Neuronal stem cell (in vitro differentiated cells): ENCODE measurements at regions not wholly inside any gene's neighbourhood (a gene's known extent, or its start where the extent isn't known, plus 50 kb on each side); places are given as distances from the start of the nearest gene placed in this dataset.

Source experiments
- DNase-seq: peaks from one replicate; pipeline ENCODE4 v3.0.0-alpha.2; 2013; ENCODE audit warnings: low spot score
- H2AFZ ChIP-seq: one replicate; pipeline ENCODE4 v1.6.1; 2013; ENCODE audit warnings: mild to moderate bottlenecking, low read length, inconsistent platforms
- H2AK5ac ChIP-seq: 2 replicates; pipeline ENCODE4 v1.6.1; 2013; ENCODE audit warnings: low read depth, mild to moderate bottlenecking, inconsistent platforms, low read length, moderate library complexity, mixed read lengths
- H2BK120ac ChIP-seq: 2 replicates; pipeline ENCODE4 v1.6.1; 2013; ENCODE audit warnings: low read depth, mild to moderate bottlenecking, inconsistent platforms, low read length, moderate library complexity, mixed read lengths
- H2BK12ac ChIP-seq: one replicate; pipeline ENCODE4 v1.6.1; 2013; ENCODE audit warnings: low read length, inconsistent platforms
- H2BK15ac ChIP-seq: 2 replicates; pipeline ENCODE4 v1.6.1; 2013; ENCODE audit warnings: mild to moderate bottlenecking, low read length, inconsistent platforms, mixed read lengths
- H2BK5ac ChIP-seq: one replicate; pipeline ENCODE4 v1.6.1; 2013; ENCODE audit warnings: inconsistent platforms, mild to moderate bottlenecking, low read length, moderate library complexity
- H3K14ac ChIP-seq: one replicate; pipeline ENCODE4 v1.6.1; 2013; ENCODE audit warnings: low read length, inconsistent platforms
- H3K18ac ChIP-seq: 2 replicates; pipeline ENCODE4 v1.6.1; 2013; ENCODE audit warnings: low read length, inconsistent platforms
- H3K23ac ChIP-seq: 2 replicates; pipeline ENCODE4 v1.6.1; 2013; ENCODE audit warnings: low read depth, mild to moderate bottlenecking, mixed read lengths, low read length, inconsistent platforms; ENCODE audit not compliant: poor library complexity
- H3K27ac ChIP-seq: replicated peaks from 3 replicates; pipeline ENCODE4 v1.5.1; 2013; ENCODE audit warnings: low read length, inconsistent platforms
- H3K27me3 ChIP-seq, 3 experiments: 2 replicates each; pipeline ENCODE4 v1.6.1; 2013; ENCODE audit warnings: low read length in 3 of 3, mild to moderate bottlenecking in 2 of 3, inconsistent platforms in 1 of 3, low read depth in 1 of 3, mixed read lengths in 1 of 3, moderate library complexity in 1 of 3; ENCODE audit not compliant: control insufficient read depth in 3 of 3, insufficient read depth in 3 of 3
- H3K36me3 ChIP-seq, 2 donors: replicated peaks in 1 of 2; 2 replicates each; pipeline ENCODE4 v1.6.1; 2013; ENCODE audit warnings: low read length in 2 of 2; ENCODE audit not compliant: control insufficient read depth in 2 of 2, insufficient read depth in 2 of 2
- H3K4ac ChIP-seq: 2 replicates; pipeline ENCODE4 v1.6.1; 2013; ENCODE audit warnings: inconsistent platforms, mild to moderate bottlenecking, low read length, moderate library complexity
- H3K4me1 ChIP-seq, 2 donors: 1 replicate in 1 of 2; 2 replicates in 1 of 2; pipeline ENCODE4 v1.6.1; 2013; ENCODE audit warnings: low read length in 2 of 2, low read depth in 1 of 2; ENCODE audit not compliant: control insufficient read depth in 2 of 2, insufficient read depth in 1 of 2
- H3K4me2 ChIP-seq: one replicate; pipeline ENCODE4 v1.6.1; 2013; ENCODE audit warnings: mild to moderate bottlenecking, low read length, inconsistent platforms; ENCODE audit not compliant: insufficient read depth, poor library complexity, severe bottlenecking
- H3K4me3 ChIP-seq, 2 donors: 2 replicates each; pipeline ENCODE4 v1.5.1; 2013; ENCODE audit warnings: low read length in 2 of 2, mild to moderate bottlenecking in 2 of 2, inconsistent platforms in 1 of 2, moderate library complexity in 1 of 2
- H3K79me1 ChIP-seq: one replicate; pipeline ENCODE4 v1.6.1; 2013; ENCODE audit warnings: low read depth, mild to moderate bottlenecking, inconsistent platforms, low read length, moderate library complexity
- H3K9ac ChIP-seq: one replicate; pipeline ENCODE4 v1.6.1; 2013; ENCODE audit warnings: mild to moderate bottlenecking, low read depth, low read length, inconsistent platforms; ENCODE audit not compliant: poor library complexity
- H3K9me3 ChIP-seq, 2 donors: replicated peaks in 1 of 2; 2 replicates each; pipeline versions ENCODE3 to v1.6.1; 2013; ENCODE audit warnings: low read length in 2 of 2, mild to moderate bottlenecking in 2 of 2, inconsistent platforms in 1 of 2, low read depth in 1 of 2, mixed read lengths in 1 of 2, moderate library complexity in 1 of 2; ENCODE audit not compliant: control insufficient read depth in 2 of 2, insufficient read depth in 1 of 2
- H4K8ac ChIP-seq: one replicate; pipeline ENCODE4 v1.6.1; 2013; ENCODE audit warnings: low read depth, mild to moderate bottlenecking, inconsistent platforms, low read length, moderate library complexity
- H4K91ac ChIP-seq: one replicate; pipeline ENCODE4 v1.6.1; 2013; ENCODE audit warnings: low read length, low read depth, mild to moderate bottlenecking, inconsistent platforms; ENCODE audit not compliant: poor library complexity
- WGBS, 2 donors: extraction: QIAGEN DNeasy Blood & Tissue Kit; methylation state at CpG; one replicate each; pipeline ENCODE4 v1.1.7; 2013; ENCODE audit warnings: missing lambda C conversion rate in 2 of 2, mixed read lengths in 1 of 2; ENCODE audit not compliant: insufficient read length in 2 of 2, insufficient replicate concordance in 1 of 2; ENCODE audit errors: extremely low coverage in 2 of 2; 5-methylcytosine and 5-hydroxymethylcytosine counted together

DNA sequence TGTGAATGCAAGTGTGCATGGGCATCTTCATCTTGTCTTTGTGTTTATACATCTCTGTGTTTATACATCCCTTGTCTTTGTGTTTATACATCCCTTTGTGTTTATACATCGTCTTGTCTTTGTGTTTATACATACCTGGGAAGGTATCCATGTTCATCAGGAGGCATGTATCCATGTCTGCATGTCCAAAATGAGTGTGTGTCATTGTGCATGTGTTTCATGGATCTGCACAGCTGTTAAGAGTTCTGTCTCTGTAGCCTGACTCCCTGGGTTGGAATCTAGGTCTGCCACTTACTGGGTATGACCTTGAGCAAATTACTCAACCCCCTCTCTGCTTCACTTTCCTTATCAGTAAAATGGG is 50.1 kb upstream of the SIRPA start:
- no peak overlapping the region for H4K8ac ChIP-seq
- no peak overlapping the region for H2BK12ac ChIP-seq
- no peaks in the 10 kb centered on the region for H3K36me3 ChIP-seq
- no peak overlapping the region for H3K14ac ChIP-seq
- H2BK120ac ChIP-seq, result no peak overlapping the region
- no peaks in the 10 kb centered on the region for H3K79me1 ChIP-seq
- no peak overlapping the region for H2AFZ ChIP-seq
- H3K9me3 ChIP-seq, result no peaks in the 10 kb centered on the region
- peaks cover 0 to 3% (median 0%) of the 10 kb centered on the region in 3 experiments for H3K27me3 ChIP-seq
- H3K4me3 ChIP-seq, result no peak overlapping the region
- no peak overlapping the region for H2AK5ac ChIP-seq
- H3K9ac ChIP-seq, result no peak overlapping the region
- no peak overlapping the region for H3K18ac ChIP-seq
- no peak overlapping the region for H3K4ac ChIP-seq
- no peak for DNase-seq
- no peak overlapping the region for H2BK15ac ChIP-seq
- H3K4me2 ChIP-seq, result no peak overlapping the region
- H3K4me1 ChIP-seq, result peaks cover under 1 to 2% of the 10 kb centered on the region in 2 donors
- H3K23ac ChIP-seq, result no peak overlapping the region
- H4K91ac ChIP-seq, result no peak overlapping the region
- no peak overlapping the region for H3K27ac ChIP-seq
- WGBS, 2 donors, result no CpG with 5 or more reads among the region's 1 CpG
- H2BK5ac ChIP-seq, result no peak overlapping the region

DNA sequence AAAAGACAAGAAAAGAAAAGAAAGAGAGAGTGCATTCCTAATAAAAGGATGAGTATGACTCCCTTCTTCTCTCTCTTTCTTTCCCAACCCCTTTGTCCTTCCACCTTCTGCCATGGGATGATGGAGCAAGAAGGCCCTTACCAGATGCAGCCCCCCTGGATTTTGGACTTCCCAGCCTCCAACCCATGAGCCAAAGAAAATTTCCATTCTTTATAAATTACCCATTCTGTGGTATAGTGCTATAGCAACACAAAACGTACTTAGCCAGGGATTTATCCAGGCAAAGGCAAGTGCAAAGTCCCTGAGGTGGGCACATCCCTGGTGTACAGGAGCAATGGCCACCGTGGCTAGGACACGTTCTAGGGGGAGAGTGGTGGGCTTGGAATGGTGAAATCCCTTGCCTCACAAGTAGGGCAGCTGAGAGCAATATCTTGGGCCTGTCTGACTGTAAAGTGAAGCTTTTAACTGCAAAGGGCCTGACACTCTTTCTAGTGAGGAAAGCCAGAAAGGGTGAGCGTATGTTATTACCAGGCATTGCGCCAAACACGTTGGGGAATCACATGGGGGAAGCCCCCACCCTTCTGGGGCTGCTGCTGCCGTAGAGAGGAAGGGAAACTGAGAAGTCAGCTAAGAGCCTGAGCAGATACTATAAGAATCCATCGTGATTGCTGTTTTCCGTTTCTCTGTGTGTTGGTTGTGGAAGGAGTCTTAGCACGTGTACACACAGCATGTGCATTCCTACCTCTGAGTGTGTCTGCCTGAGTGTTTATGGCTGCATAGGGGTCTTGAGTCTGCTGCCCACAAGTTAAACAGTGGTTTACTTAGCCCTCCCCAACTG is 50.7 kb upstream of the SIRPA start:
- no peak for DNase-seq
- peaks cover 0 to 3% (median 0%) of the 10 kb centered on the region in 3 experiments for H3K27me3 ChIP-seq
- no CpG with 5 or more reads among the region's 10 CpGs for WGBS, 2 donors

DNA sequence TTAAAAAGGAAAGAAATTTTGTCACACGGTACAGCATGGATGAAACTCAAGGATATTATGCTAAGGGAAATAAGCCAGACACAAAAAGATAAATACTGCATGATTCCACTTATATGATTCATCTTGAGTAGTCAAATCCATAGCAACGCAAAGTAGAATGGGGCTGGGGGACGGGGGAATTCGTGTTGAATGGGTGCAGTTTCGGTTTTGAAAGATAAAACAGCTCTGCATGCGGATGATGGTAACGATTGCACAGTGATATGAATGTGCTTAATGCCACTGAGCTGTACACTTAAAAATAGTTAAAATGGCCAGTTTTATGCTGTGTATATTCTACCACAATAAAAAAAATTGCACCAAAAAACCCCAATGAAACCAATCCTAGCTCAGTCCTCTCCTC is 52.9 kb upstream of the SIRPA start:
- no peak overlapping the region for H3K4ac ChIP-seq
- H2BK120ac ChIP-seq, result no peak overlapping the region
- no peak overlapping the region for H4K91ac ChIP-seq
- H3K14ac ChIP-seq, result no peak overlapping the region
- no peaks in the 10 kb centered on the region for H3K9me3 ChIP-seq
- H3K4me1 ChIP-seq, result peaks cover 7 to 8% of the 10 kb centered on the region in 2 donors
- H3K27me3 ChIP-seq, result peaks cover 0 to 3% (median 0%) of the 10 kb centered on the region in 3 experiments
- WGBS, 2 donors, result no CpG with 5 or more reads among the region's 7 CpGs
- H3K4me2 ChIP-seq, result no peak overlapping the region
- no peak overlapping the region for H4K8ac ChIP-seq
- no peak overlapping the region for H3K27ac ChIP-seq
- no peak for DNase-seq
- H3K18ac ChIP-seq, result no peak overlapping the region
- no peak overlapping the region for H2AK5ac ChIP-seq
- no peak overlapping the region for H3K4me3 ChIP-seq
- H3K9ac ChIP-seq, result no peak overlapping the region
- no peak overlapping the region for H2BK5ac ChIP-seq
- no peak overlapping the region for H3K23ac ChIP-seq
- H2AFZ ChIP-seq, result no peak overlapping the region
- no peaks in the 10 kb centered on the region for H3K79me1 ChIP-seq
- H2BK15ac ChIP-seq, result no peak overlapping the region
- H2BK12ac ChIP-seq, result no peak overlapping the region
- H3K36me3 ChIP-seq, result no peaks in the 10 kb centered on the region

More for the DNA sequence above, 50.7 kb upstream of the SIRPA start:
- Histone ChIP-seq H2AK5ac (no peak overlapping the region), H3K4me2 (no peak overlapping the region), H3K4me3 (no peak overlapping the region), H3K9me3 (no peaks in the 10 kb centered on the region), H4K91ac (no peak overlapping the region), H2BK5ac (no peak overlapping the region), H4K8ac (no peak overlapping the region), H3K14ac (no peak overlapping the region), H3K18ac (no peak overlapping the region), H3K79me1 (no peaks in the 10 kb centered on the region), H3K36me3 (no peaks in the 10 kb centered on the region), H2BK15ac (no peak overlapping the region), H2AFZ (no peak overlapping the region), H3K27ac (no peak overlapping the region), H2BK12ac (no peak overlapping the region), H2BK120ac (no peak overlapping the region), H3K23ac (no peak overlapping the region), H3K9ac (no peak overlapping the region), H3K4ac (no peak overlapping the region), H3K4me1 (no peaks in the 10 kb centered on the region)

DNA sequence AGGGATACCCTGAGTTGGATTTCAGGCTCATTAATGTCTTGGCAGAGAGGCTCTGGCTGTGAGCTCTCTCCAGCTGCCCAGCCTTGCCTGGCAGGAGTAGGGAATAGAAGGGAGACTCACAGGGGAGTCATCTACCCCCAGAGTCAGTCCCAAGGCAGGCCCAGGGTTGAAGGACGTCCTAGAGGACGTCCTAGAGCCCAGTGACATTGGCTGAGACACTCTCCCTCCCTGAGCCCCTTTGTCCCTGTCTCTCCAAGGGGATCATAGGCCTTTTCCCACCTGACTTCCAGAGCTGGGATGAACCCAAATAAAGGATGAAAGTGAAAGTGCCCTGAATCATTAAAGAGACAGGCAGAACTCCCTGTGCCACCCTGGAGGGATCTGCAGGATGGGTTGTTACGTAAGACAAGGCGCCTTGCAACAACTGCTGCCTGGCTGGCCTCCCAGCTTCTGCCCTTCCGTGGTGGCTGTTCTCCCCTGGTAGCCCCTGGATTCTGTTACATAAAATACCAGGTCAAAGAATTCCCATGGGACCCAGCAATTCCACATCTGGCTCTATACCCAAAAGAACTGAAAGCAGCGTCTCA is 53.6 kb upstream of the SIRPA start:
- no CpG with 5 or more reads among the region's 6 CpGs for WGBS, 2 donors
- Histone ChIP-seq H3K27ac (no peak overlapping the region), H2BK5ac (peak overlapping the region; percentile 62), H3K79me1 (no peaks in the 10 kb centered on the region), H4K8ac (no peak overlapping the region), H2AK5ac (no peak overlapping the region), H2AFZ (no peak overlapping the region), H2BK12ac (no peak overlapping the region), H3K4me3 (no peak overlapping the region), H3K18ac (peak overlapping the region; percentile 51), H3K23ac (no peak overlapping the region), H3K4me1 (peaks cover 7 to 8% of the 10 kb centered on the region in 2 donors), H3K4me2 (no peak overlapping the region), H2BK120ac (no peak overlapping the region), H4K91ac (peak overlapping the region; percentile 25), H3K9ac (no peak overlapping the region), H3K36me3 (no peaks in the 10 kb centered on the region), H3K14ac (no peak overlapping the region), H2BK15ac (peak overlapping the region; percentile 58), H3K27me3 (peaks cover 0 to 3% (median 0%) of the 10 kb centered on the region in 3 experiments), H3K9me3 (no peaks in the 10 kb centered on the region), H3K4ac (no peak overlapping the region)
- DNase-seq, result no peak
